Gastroesophageal sphincter (tissue), 4 donors: ENCODE measurements at regions not wholly inside any gene's neighbourhood (a gene's known extent, or its start where the extent isn't known, plus 50 kb on each side); places are given as distances from the start of the nearest gene placed in this dataset.

Experiments used
- ATAC-seq: fragments of 150-250 bp; one replicate; pipeline ENCODE4 v1.9.1; 2016; ENCODE audit warnings: mild to moderate bottlenecking, moderate library complexity
- H3K27ac ChIP-seq, 4 donors: fragments of 200-600 bp; sonication (generic) in 3 of 4; 1 replicate in 3 of 4; 2 replicates in 1 of 4; pipeline ENCODE4 v1.5.1; 2016 to 2019
- H3K27me3 ChIP-seq: fragments of 200-600 bp; sonication (generic); one replicate; pipeline ENCODE4 v1.5.1; 2019
- H3K36me3 ChIP-seq, 2 donors: fragments of 200-600 bp; sonication (generic); one replicate each; pipeline ENCODE4 v1.5.1; 2019; ENCODE audit warnings: control low read depth in 1 of 2
- H3K4me1 ChIP-seq, 3 donors: fragments of 200-600 bp; sonication (generic); 1 replicate in 2 of 3; 2 replicates in 1 of 3; pipeline ENCODE4 v1.5.1; 2016 to 2019; ENCODE audit warnings: control low read depth in 2 of 3
- H3K4me3 ChIP-seq, 2 donors: fragments of 200-600 bp; sonication (generic); one replicate each; pipeline ENCODE4 v1.5.1; 2019; ENCODE audit warnings: mild to moderate bottlenecking in 1 of 2, moderate library complexity in 1 of 2
- H3K9me3 ChIP-seq, 3 donors: fragments of 200-600 bp; sonication (generic); one replicate each; pipeline ENCODE4 v1.5.1; 2017 to 2019; ENCODE audit warnings: control low read depth in 2 of 3
- EP300 ChIP-seq: sonication (generic); formaldehyde crosslinking; IDR thresholded peaks from one replicate; pipeline ENCODE4 v1.6.1; 2017; ENCODE audit warnings: antibody characterized with exemption, mild to moderate bottlenecking
- POLR2A ChIP-seq, 2 donors: fragments of 450-650 bp; IDR thresholded peaks; one replicate each; pipeline ENCODE4 v1.6.1; 2017; ENCODE audit warnings: antibody characterized with exemption in 2 of 2, mild to moderate bottlenecking in 2 of 2, moderate library complexity in 1 of 2
- POLR2AphosphoS5 ChIP-seq: sonication (generic); formaldehyde crosslinking; IDR thresholded peaks from one replicate; pipeline ENCODE4 v1.6.1; 2017; ENCODE audit warnings: antibody characterized with exemption
- WGBS, 2 donors: methylation state at CpG; one replicate each; pipeline ENCODE4 v1.1.5; 2018; ENCODE audit warnings: low coverage in 1 of 2; 5-methylcytosine and 5-hydroxymethylcytosine counted together
- TF ChIP-seq, protein P1 (sequence below), 4 experiments: fragments of 200-600 bp in 2 of 4; fragments of 450-650 bp in 2 of 4; sonication (generic) in 1 of 4; IDR thresholded peaks; one replicate each; pipeline ENCODE4 v1.5.1; 2017 to 2019; ENCODE audit warnings: antibody characterized with exemption in 4 of 4, mild to moderate bottlenecking in 2 of 4, moderate library complexity in 2 of 4

DNA sequence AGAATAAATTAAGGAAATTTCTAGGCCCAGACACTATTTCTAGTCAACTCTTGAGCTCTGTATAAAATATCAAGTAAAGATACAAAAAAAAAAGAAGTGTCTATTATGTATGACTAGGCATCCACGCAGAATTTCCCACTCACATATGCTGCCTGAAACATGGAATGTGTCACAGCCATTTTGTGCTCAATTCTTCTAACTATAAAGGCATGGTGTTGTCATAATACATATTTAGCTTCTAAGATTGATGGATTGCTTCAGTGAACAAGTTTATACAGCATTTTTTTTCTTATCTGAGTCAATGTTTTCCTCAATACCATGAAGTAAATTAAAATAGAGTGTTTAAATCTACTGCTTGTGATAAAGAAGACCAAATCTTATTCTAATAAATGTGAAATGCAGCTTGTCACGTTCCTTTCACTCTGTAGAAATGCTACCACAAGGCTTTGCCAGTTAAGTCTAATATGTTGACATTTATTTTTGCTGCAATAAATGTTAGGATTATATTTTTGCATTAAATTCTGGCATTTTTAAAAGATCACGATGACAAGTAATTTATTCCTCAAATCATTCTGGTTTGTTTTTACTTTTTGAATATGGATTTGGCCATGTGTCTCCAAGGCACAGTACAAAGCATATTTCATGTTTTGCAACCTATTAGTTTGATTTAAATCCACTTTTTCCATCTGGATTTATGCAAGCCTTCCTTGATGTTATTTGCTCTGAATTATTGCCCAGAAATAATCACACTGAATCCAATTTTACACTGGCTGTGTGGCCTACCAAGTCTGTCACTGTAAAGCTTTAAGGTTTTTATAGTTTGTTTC lies 1829.0 kb upstream of the PCDH7 start:
- TF ChIP-seq EP300 (no peak), POLR2AphosphoS5 (no peak), POLR2A (IDR thresholded peaks at IDR 0.05) (no peak)
- TF ChIP-seq, protein P1, sequence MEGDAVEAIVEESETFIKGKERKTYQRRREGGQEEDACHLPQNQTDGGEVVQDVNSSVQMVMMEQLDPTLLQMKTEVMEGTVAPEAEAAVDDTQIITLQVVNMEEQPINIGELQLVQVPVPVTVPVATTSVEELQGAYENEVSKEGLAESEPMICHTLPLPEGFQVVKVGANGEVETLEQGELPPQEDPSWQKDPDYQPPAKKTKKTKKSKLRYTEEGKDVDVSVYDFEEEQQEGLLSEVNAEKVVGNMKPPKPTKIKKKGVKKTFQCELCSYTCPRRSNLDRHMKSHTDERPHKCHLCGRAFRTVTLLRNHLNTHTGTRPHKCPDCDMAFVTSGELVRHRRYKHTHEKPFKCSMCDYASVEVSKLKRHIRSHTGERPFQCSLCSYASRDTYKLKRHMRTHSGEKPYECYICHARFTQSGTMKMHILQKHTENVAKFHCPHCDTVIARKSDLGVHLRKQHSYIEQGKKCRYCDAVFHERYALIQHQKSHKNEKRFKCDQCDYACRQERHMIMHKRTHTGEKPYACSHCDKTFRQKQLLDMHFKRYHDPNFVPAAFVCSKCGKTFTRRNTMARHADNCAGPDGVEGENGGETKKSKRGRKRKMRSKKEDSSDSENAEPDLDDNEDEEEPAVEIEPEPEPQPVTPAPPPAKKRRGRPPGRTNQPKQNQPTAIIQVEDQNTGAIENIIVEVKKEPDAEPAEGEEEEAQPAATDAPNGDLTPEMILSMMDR (IDR thresholded peaks at IDR 0.05), result no peak
- WGBS, 2 donors, result 41 to 70% methylated on average over 3 of the region's 3 CpGs
- Histone ChIP-seq H3K27me3 (no peaks in the 10 kb centered on the region), H3K36me3 (no peaks in the 10 kb centered on the region), H3K4me3 (no peak overlapping the region), H3K9me3 (no peaks in the 10 kb centered on the region), H3K27ac (no peak overlapping the region), H3K4me1 (no peaks in the 10 kb centered on the region)
- ATAC-seq, result no peak

DNA sequence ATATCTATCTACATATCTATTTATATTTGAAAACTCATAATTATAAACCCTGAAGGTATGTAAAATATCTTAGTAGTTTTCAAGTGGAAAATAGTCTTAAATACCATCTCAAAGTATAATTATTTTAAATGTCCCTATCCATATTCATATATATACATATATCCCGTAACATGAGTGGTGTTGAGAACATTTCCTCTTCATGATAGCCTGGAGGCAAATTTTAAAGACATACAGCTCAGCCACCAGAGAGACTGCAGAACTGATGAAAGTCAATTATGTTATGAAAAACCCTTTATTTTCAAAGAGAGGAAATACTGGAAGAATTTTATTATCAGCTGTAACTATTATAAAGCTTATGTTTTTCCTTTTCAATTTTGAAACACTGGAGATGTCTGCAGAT lies 1806.7 kb upstream of the PCDH7 start:
- 76 to 92% methylated on average over 1 of the region's 1 CpG for WGBS, 2 donors
- no peak for ATAC-seq
- no peak overlapping the region for H3K4me3 ChIP-seq
- no peaks in the 10 kb centered on the region for H3K36me3 ChIP-seq
- H3K27me3 ChIP-seq, result no peaks in the 10 kb centered on the region
- H3K4me1 ChIP-seq, result no peaks in the 10 kb centered on the region
- H3K9me3 ChIP-seq, result no peaks in the 10 kb centered on the region
- TF ChIP-seq POLR2A (IDR thresholded peaks at IDR 0.05), result no peak
- no peak for TF ChIP-seq POLR2AphosphoS5
- no peak for TF ChIP-seq EP300
- TF ChIP-seq, protein P1 (IDR thresholded peaks at IDR 0.05), result no peak
- no peak overlapping the region for H3K27ac ChIP-seq

DNA sequence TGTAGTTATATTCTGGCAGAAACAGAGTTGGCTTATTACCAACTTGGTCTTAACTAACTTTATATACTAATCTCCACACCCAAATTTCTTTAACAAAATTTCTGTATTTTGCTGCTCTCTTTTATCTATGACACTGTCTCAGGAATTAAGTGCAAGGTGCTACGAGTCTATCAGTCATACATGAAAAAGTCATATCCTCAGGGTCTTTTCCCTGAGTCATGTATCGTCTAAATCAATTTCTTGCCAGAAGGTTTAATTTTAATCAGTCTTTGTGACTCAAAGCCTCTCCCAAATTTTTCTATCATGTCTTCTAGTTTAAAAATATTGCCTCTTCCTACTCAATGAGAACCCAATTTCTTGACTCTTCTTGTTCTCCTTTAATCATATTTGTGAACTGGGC lies 1803.6 kb upstream of the PCDH7 start:
- TF ChIP-seq POLR2AphosphoS5 (no peak), EP300 (no peak), POLR2A (IDR thresholded peaks at IDR 0.05) (no peak)
- TF ChIP-seq, protein P1 (IDR thresholded peaks at IDR 0.05), result no peak
- H3K9me3 ChIP-seq, result no peaks in the 10 kb centered on the region
- H3K4me1 ChIP-seq, result no peaks in the 10 kb centered on the region
- H3K27me3 ChIP-seq, result no peaks in the 10 kb centered on the region
- H3K27ac ChIP-seq, result no peak overlapping the region
- no peak overlapping the region for H3K4me3 ChIP-seq
- ATAC-seq, result no peak
- 88 to 100% methylated on average over 2 of the region's 2 CpGs for WGBS, 2 donors
- H3K36me3 ChIP-seq, result no peaks in the 10 kb centered on the region

DNA sequence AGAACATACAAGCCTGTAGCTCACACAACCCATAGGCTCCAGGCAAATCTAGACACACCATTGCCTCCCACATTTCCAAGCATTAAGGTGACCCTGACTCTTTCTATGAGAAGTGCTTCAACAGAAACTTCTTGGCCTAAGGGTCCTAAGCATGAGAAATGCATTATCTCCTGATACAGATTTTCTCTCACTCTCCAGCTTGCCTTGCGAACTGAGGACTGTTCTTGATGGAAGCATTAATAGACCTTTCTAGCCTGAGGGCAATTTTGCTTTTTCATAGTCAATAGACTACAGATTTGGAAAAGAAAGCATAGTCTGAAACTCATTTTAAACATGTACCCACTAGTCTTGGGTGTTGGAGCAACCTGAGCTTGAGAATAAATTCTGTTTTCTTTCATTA lies 1801.3 kb upstream of the PCDH7 start:
- 100% methylated on average over 1 of the region's 1 CpG for WGBS, 2 donors
- no peak for TF ChIP-seq POLR2AphosphoS5
- TF ChIP-seq EP300, result no peak
- TF ChIP-seq, protein P1 (IDR thresholded peaks at IDR 0.05), result no peak
- TF ChIP-seq POLR2A (IDR thresholded peaks at IDR 0.05), result no peak
- H3K36me3 ChIP-seq, result no peaks in the 10 kb centered on the region
- no peaks in the 10 kb centered on the region for H3K9me3 ChIP-seq
- no peaks in the 10 kb centered on the region for H3K27me3 ChIP-seq
- no peak for ATAC-seq
- no peak overlapping the region for H3K27ac ChIP-seq
- no peak overlapping the region for H3K4me3 ChIP-seq
- no peaks in the 10 kb centered on the region for H3K4me1 ChIP-seq

DNA sequence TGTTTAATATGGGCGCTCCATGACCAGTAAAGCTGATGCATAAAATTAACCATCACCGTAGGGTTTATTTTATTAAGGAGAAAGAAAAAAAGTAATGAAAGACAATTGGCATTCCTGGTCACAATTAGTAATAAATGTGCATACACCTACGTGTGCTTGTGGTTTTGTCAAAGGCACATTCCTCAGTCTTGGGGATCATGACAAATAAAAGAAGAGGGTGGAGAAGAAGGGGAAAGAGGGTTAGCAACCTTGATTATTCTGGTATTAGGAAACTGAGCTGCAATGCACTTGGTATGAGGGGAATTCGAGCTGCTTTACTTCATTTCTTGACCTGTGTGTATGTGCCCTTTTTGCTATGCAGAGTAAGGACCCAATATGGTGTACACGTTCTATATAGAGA lies 1798.3 kb upstream of the PCDH7 start:
- ATAC-seq, result no peak
- H3K4me3 ChIP-seq, result no peak overlapping the region
- H3K27me3 ChIP-seq, result no peaks in the 10 kb centered on the region
- WGBS, 2 donors, result 62 to 97% methylated on average over 4 to 5 of the region's 5 CpGs
- no peaks in the 10 kb centered on the region for H3K4me1 ChIP-seq
- H3K9me3 ChIP-seq, result no peaks in the 10 kb centered on the region
- no peak for TF ChIP-seq EP300
- TF ChIP-seq, protein P1 (IDR thresholded peaks at IDR 0.05), result no peak
- no peak for TF ChIP-seq POLR2A (IDR thresholded peaks at IDR 0.05)
- TF ChIP-seq POLR2AphosphoS5, result no peak
- H3K36me3 ChIP-seq, result no peaks in the 10 kb centered on the region
- no peak overlapping the region for H3K27ac ChIP-seq
